ENCODE measurements at regions not wholly inside any gene's neighbourhood (a gene's known extent, or its start where the extent isn't known, plus 50 kb on each side); places are given as distances from the start of the nearest gene placed in this dataset.

GRCh38 chr13:107223867-107224266 is 655.9 kb upstream of the ARGLU1 start:
- H3K4me2 ChIP-seq (ENCODE audit: insufficient read depth, insufficient read length, low read length), result no peak overlapping the region
- H3K79me1 ChIP-seq (ENCODE audit: insufficient read depth, low read depth, low read length, poor library complexity, severe bottlenecking), result no peaks in the 10 kb centered on the region
- H3K36me3 Mint-ChIP-seq (ENCODE audit: insufficient read depth in 1 of 3, low read depth in 3 of 3), result no peaks in the 10 kb centered on the region
- no peak overlapping the region for H2BK15ac ChIP-seq (ENCODE audit: low read depth, low read length)
- peaks cover 9 to 10% of the 10 kb centered on the region in 2 experiments for H3K4me1 Mint-ChIP-seq
- H3K4me1 ChIP-seq (ENCODE audit: insufficient read depth, low read length), result no peaks in the 10 kb centered on the region
- no peaks in the 10 kb centered on the region for H3K9me3 Mint-ChIP-seq
- H3K27ac Mint-ChIP-seq, result no peak overlapping the region
- no peak overlapping the region for H2BK20ac ChIP-seq (ENCODE audit: low read depth, low read length, poor library complexity, severe bottlenecking)
- no peak overlapping the region for H3K14ac ChIP-seq (ENCODE audit: insufficient read depth, low read length)
- no peak overlapping the region for H2BK12ac ChIP-seq (ENCODE audit: insufficient read length, low read depth, low read length)
- no peak overlapping the region for H2AK5ac ChIP-seq (ENCODE audit: insufficient read length, low read length)
- H3K79me2 ChIP-seq (ENCODE audit: insufficient read depth, low read length), result no peaks in the 10 kb centered on the region
- no peak overlapping the region for H3T11ph ChIP-seq (ENCODE audit: low read length)
- H4K5ac ChIP-seq (ENCODE audit: insufficient read length, low read depth, low read length), result no peak overlapping the region
- H3K23me2 ChIP-seq (ENCODE audit: insufficient read length, low read depth, low read length, poor library complexity, severe bottlenecking), result no peaks in the 10 kb centered on the region
- H3K9me3 ChIP-seq (ENCODE audit: control insufficient read depth, low read depth, low read length), result no peaks in the 10 kb centered on the region
- no peak overlapping the region for H4K91ac ChIP-seq (ENCODE audit: insufficient read length, low read depth, low read length)
- DNase-seq, result no peak
- no peaks in the 10 kb centered on the region for H3K27me3 ChIP-seq (ENCODE audit: insufficient read depth, low read length)
- no peak overlapping the region for H3K9ac ChIP-seq (ENCODE audit: extremely low read depth, insufficient read length, low read length)
- no peak overlapping the region for H3K4me3 Mint-ChIP-seq
- H2BK120ac ChIP-seq (ENCODE audit: low read depth, low read length, poor library complexity, severe bottlenecking), result no peak overlapping the region
- TF ChIP-seq CTCF (conservative IDR thresholded peaks at IDR 0.05), result no peak
- no peak overlapping the region for H3K56ac ChIP-seq (ENCODE audit: insufficient read length, low read depth, low read length)
- no peak overlapping the region for H3K23ac ChIP-seq (ENCODE audit: insufficient read length, low read depth, low read length)
- H3K27ac ChIP-seq (ENCODE audit: insufficient read length, low read depth, low read length), result no peak overlapping the region
- H4K20me1 ChIP-seq (ENCODE audit: control insufficient read depth, insufficient read depth, insufficient read length), result no peaks in the 10 kb centered on the region
- H2AFZ ChIP-seq (ENCODE audit: low read length), result no peak overlapping the region
- H3K4ac ChIP-seq (ENCODE audit: low read depth, low read length), result no peak overlapping the region
- no peak overlapping the region for H2BK5ac ChIP-seq (ENCODE audit: insufficient read length, low read length)
- H3K18ac ChIP-seq (ENCODE audit: insufficient read length, low read depth, low read length), result no peak overlapping the region
- H4K8ac ChIP-seq (replicated peaks; ENCODE audit: insufficient read length, low read depth, low read length), result no peak overlapping the region
- no peaks in the 10 kb centered on the region for H3K27me3 Mint-ChIP-seq (ENCODE audit: low read depth)

Measured in H9 (cell line).